Lung (tissue), 11 donors: ENCODE measurements at regions not wholly inside any gene's neighbourhood (a gene's known extent, or its start where the extent isn't known, plus 50 kb on each side); places are given as distances from the start of the nearest gene placed in this dataset.

Source experiments
- ATAC-seq: fragments of 200-7000 bp; cut with Tn5 transposase; one replicate; pipeline ENCODE4 v1.9.1; 2020; ENCODE audit warnings: moderate number of reproducible peaks; ENCODE audit not compliant: insufficient read depth, low FRiP score
- DNase-seq, 3 donors: peaks; one replicate each; pipeline ENCODE4 v3.0.0-alpha.2; 2013 to 2017
- H3K27ac ChIP-seq, 2 donors: one replicate each; pipeline ENCODE4 v1.5.1; 2013; ENCODE audit warnings: mild to moderate bottlenecking in 2 of 2, moderate library complexity in 2 of 2, control low read depth in 1 of 2, inconsistent platforms in 1 of 2, low read depth in 1 of 2, low read length in 1 of 2
- H3K27me3 ChIP-seq, 3 donors: one replicate each; pipeline ENCODE4 v1.5.1; 2013; ENCODE audit warnings: low read length in 2 of 3; ENCODE audit not compliant: control insufficient read depth in 3 of 3, insufficient read depth in 3 of 3
- H3K36me3 ChIP-seq, 4 donors: one replicate each; pipeline ENCODE4 v1.5.1; 2013; ENCODE audit warnings: low read length in 4 of 4, mild to moderate bottlenecking in 1 of 4, moderate library complexity in 1 of 4; ENCODE audit not compliant: control insufficient read depth in 4 of 4, insufficient read depth in 4 of 4
- H3K4me1 ChIP-seq, 5 donors: one replicate each; pipeline ENCODE4 v1.5.1; 2013; ENCODE audit warnings: low read length in 5 of 5, mild to moderate bottlenecking in 2 of 5, moderate library complexity in 1 of 5; ENCODE audit not compliant: control insufficient read depth in 5 of 5, insufficient read depth in 5 of 5
- H3K4me3 ChIP-seq: one replicate; pipeline ENCODE4 v1.5.1; 2013; ENCODE audit warnings: mild to moderate bottlenecking, control low read depth, moderate library complexity
- H3K9ac ChIP-seq, 2 donors: one replicate each; pipeline ENCODE4 v1.5.1; 2013; ENCODE audit warnings: low read length in 2 of 2, control low read depth in 1 of 2; ENCODE audit not compliant: insufficient read depth in 1 of 2
- H3K9me3 ChIP-seq, 4 donors: one replicate each; pipeline ENCODE4 v1.5.1; 2013; ENCODE audit warnings: low read length in 3 of 4, mild to moderate bottlenecking in 1 of 4, moderate library complexity in 1 of 4; ENCODE audit not compliant: control insufficient read depth in 4 of 4, insufficient read depth in 3 of 4
- WGBS, 2 donors: extraction: QIAGEN DNeasy Blood & Tissue Kit; methylation state at CpG; one replicate each; pipeline ENCODE4 v1.1.7; 2013; 5-methylcytosine and 5-hydroxymethylcytosine counted together
- TF ChIP-seq, protein P1 (sequence below): IDR thresholded peaks from 2 replicates; pipeline ENCODE4 v1.5.1; 2012; ENCODE audit warnings: mild to moderate bottlenecking; ENCODE audit errors: control extremely low read depth, extremely low read depth
- donor health status: control.
- donor health status: control.
- donor health status: Bipolar disorder and iron deficiency.
- donor health status: healthy.
- donor health status: DM: yes; HTN: yes; CAD: no.

DNA sequence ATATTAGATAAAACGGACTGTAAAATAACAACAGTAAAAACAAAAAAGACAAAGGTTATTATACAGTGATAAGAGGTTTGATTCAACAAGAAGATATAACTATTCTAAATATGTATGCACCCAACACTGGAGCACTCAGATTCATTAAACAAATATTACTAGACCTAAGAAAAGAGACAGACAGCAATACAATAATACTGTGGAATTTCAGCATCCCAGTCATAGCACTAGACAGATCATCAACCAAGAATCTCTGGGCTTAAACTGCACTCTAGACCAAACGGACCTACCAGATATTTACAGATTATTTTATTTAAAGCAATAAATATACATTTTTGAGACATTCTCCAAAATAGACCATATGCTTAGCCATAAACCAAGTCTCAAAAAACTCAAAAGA, 263.8 kb downstream of the C6orf118 start:
- H3K27me3 ChIP-seq = no peaks in the 10 kb centered on the region
- H3K36me3 ChIP-seq = no peaks in the 10 kb centered on the region
- TF ChIP-seq, protein P1, sequence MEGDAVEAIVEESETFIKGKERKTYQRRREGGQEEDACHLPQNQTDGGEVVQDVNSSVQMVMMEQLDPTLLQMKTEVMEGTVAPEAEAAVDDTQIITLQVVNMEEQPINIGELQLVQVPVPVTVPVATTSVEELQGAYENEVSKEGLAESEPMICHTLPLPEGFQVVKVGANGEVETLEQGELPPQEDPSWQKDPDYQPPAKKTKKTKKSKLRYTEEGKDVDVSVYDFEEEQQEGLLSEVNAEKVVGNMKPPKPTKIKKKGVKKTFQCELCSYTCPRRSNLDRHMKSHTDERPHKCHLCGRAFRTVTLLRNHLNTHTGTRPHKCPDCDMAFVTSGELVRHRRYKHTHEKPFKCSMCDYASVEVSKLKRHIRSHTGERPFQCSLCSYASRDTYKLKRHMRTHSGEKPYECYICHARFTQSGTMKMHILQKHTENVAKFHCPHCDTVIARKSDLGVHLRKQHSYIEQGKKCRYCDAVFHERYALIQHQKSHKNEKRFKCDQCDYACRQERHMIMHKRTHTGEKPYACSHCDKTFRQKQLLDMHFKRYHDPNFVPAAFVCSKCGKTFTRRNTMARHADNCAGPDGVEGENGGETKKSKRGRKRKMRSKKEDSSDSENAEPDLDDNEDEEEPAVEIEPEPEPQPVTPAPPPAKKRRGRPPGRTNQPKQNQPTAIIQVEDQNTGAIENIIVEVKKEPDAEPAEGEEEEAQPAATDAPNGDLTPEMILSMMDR = no peak
- no peak overlapping the region for H3K27ac ChIP-seq
- no peak for DNase-seq
- no peaks in the 10 kb centered on the region for H3K4me1 ChIP-seq
- 73 to 83% methylated on average over 2 of the region's 2 CpGs for WGBS, 2 donors
- no peak overlapping the region for H3K9ac ChIP-seq
- H3K4me3 ChIP-seq = no peak overlapping the region
- peaks cover 0 to 6% (median 4%) of the 10 kb centered on the region in 4 donors for H3K9me3 ChIP-seq
- no peak for ATAC-seq

DNA sequence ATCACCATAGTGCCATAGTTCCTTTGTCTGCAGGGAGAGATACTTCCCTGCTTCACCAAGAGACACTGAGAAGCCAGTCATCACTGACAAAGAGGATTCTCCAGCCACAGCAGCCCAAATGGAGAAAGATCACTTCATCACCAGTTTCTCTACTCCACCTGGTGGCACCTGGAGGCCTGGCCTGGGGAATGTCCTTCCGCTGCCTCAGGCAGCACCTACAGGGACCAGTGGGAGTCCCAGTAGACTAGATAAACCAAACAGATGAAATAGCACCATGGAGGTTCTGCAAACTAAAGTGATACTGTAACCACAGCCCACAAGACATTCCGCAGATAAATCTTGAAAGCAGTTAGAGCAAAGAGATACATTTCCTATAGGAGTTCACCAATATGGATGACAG, 266.5 kb downstream of the C6orf118 start:
- H3K4me3 ChIP-seq = no peak overlapping the region
- H3K9ac ChIP-seq = no peak overlapping the region
- H3K27me3 ChIP-seq = no peaks in the 10 kb centered on the region
- H3K36me3 ChIP-seq = no peaks in the 10 kb centered on the region
- no peak for DNase-seq
- no peak for ATAC-seq
- H3K27ac ChIP-seq = no peak overlapping the region
- TF ChIP-seq, protein P1 = no peak
- H3K9me3 ChIP-seq = peaks cover 0 to under 1% (median 0%) of the 10 kb centered on the region in 4 donors
- no peaks in the 10 kb centered on the region for H3K4me1 ChIP-seq
- 91 to 95% methylated on average over 2 of the region's 2 CpGs for WGBS, 2 donors

DNA sequence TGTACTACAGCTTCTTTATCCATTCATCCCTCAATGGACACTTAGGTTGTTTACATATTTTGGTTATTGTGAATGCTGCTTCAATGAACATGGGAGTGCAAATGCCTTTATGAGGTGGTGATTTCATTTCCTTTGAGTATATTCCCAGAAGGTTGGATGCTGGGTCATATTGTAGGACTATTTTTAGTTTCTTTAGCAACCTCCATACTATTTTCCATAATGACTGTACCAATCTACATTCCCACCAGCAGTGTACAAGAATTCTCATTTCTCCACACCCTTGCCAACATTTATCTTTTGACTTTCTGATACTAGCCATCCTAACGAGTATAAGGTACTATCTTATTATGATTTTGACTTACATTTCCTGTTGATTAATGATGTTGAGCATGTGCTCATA, 269.0 kb downstream of the C6orf118 start:
- H3K27me3 ChIP-seq = no peaks in the 10 kb centered on the region
- TF ChIP-seq, protein P1 = no peak
- no peak overlapping the region for H3K4me3 ChIP-seq
- no peak for ATAC-seq
- H3K9me3 ChIP-seq = peaks cover 0 to 7% (median 0%) of the 10 kb centered on the region in 4 donors
- no peak overlapping the region for H3K9ac ChIP-seq
- no peak overlapping the region for H3K27ac ChIP-seq
- no peaks in the 10 kb centered on the region for H3K4me1 ChIP-seq
- no peak for DNase-seq
- no peaks in the 10 kb centered on the region for H3K36me3 ChIP-seq
- WGBS, 2 donors = 68 to 84% methylated on average over 1 of the region's 1 CpG

DNA sequence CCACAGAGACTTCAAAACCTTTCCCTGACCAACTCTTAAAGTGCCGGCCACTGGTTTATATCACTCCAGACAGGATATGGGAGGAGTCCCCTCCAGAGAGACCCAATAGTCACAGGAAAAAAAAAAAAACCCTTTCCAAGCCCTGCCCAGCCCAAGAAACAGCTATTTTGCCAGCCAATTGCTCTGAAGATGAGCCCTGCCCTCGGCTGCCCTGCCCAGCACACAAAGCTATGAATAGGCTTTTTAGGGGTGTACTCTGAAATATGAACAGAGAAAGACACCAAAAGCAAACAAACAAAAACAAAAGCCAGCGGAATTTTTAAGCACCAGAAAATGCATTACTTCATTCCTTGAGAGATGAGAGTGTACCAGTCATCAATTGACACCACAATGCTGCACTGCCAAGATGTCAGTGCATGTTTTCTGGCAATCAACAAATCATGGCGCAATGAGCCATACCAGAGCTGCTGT, 275.1 kb downstream of the C6orf118 start:
- ATAC-seq = no peak
- TF ChIP-seq, protein P1 = no peak

More for the DNA sequence above, 275.1 kb downstream of the C6orf118 start:
- Histone ChIP-seq H3K27me3 (no peaks in the 10 kb centered on the region), H3K27ac (no peak overlapping the region), H3K36me3 (no peaks in the 10 kb centered on the region), H3K4me3 (no peak overlapping the region), H3K9ac (no peak overlapping the region), H3K9me3 (peaks cover 0 to 10% (median 0%) of the 10 kb centered on the region in 4 donors), H3K4me1 (no peaks in the 10 kb centered on the region)
- no peak for DNase-seq
- WGBS, 2 donors = 63 to 66% methylated on average over 4 of the region's 4 CpGs
